ENCODE measurements at regions not wholly inside any gene's neighbourhood (a gene's known extent, or its start where the extent isn't known, plus 50 kb on each side); places are given as distances from the start of the nearest gene placed in this dataset.
A peak's percentile ranks its signal among the peaks of the same experiment; 100 is the strongest.

DNA sequence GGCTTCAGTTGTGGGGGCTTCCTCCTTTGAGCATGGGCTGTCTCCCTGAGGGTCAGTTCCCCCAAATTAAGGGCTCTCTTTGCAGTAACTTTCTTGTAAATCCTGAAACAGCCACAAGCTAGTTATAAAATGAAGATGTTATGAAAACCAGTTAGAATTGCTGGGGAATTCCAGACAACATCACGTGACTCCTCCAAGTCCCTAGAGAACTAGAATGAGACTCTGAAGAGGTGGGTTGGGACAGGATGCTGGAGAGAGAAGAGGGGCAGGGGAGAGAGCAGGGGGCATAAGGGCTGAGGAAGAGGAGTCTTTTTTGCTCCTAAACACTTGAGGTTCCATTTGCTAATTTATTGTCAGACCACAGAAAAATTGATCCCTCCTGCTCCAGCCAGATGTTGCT is 380.3 kb downstream of the DHX35 start:
- peak; percentile 7 for DNase-seq

- peak; percentile 61 for DNase-seq
Observed at GRCh38 chr20:39338469-39339376, 376.6 kb downstream of the DHX35 start.

GRCh38 chr20:39333211-39333610 is 371.1 kb downstream of the DHX35 start:
- no peak for DNase-seq

GRCh38 chr20:39328347-39328746 is 366.2 kb downstream of the DHX35 start:
- DNase-seq: no peak

- DNase-seq: no peak
Observed at GRCh38 chr20:39326050-39326449, 363.9 kb downstream of the DHX35 start.

DNA sequence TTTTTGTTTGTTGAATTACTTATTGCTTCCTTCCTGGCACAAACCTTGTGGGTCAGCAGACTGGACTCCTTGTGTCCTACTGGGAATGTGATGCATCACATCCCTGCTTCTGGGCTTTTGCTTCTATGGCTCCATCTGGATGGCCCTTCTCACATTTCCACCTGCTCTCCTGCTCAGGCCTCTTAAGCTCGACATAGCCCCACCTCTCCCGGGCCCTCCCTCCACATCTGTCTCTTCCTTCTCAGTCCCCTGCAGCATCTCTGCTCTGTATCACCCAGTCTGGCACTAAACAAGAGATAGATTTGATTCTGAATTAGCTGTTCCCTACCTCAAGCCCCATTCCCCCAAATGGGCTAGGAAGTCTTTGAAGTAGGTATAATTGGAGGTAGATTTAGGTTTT is 356.8 kb downstream of the DHX35 start:
- no peak for DNase-seq

- DNase-seq: no peak
Observed at GRCh38 chr20:39312676-39313075, 350.5 kb downstream of the DHX35 start.

DNA sequence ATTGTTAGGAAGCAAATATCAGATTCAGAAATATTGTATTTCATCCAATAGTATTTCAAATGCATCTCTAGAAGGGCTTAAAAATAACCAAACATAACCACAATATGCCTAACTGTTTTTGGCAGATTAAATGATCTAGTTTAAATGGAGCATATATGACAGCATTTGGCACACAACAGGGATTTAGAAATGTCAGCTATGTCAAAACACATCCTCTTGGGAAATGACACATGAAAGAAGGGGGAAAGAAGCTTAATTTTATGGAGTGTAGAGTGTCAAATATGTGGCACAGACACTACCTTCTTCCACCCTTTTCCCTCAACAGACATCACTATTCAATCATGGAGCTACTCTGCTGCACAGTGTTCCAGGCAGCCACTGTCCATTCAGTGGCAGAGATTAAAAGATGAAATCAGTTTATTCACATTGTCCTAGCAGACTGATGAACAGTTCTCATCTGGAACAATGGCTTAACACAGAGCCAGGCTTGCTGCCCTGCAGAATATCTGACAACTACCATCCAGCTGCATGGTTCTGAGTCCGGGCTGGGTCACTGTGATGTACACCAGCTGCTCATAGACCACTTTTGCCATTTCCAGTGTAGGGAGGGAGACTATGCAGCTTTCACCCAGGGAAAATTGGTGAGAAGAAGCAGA is 349.8 kb downstream of the DHX35 start:
- peak; percentile 4 for DNase-seq

DNA sequence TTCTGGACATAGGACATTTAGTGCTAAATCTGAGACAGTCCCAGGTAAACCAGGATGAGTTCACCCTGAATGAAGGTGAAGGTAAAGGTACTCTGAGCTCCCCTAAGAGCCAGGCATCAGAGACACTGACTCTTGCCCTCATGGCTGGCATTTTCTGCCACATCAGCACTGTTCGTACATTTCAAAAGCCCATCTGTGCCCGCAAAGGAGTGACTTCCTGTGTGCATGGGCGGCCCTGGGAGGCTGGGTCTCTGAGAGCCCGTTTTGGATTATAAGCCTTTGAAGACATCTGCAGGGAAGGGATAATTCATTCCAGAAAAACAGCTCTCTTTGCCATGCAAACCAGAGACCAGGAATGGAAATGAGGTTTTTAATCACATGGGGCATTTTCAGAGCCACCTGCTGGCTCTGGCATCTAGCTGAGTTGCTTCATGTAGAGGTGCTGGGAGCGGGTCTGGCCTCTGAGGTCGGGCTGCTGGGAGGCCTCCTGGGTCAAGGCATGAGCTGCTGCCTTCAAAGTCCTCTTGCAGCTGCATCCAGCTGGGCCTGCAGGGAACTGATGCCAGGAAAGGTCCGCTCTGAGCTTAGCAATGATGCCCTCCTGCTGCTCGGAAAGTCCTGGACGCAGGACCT is 348.3 kb downstream of the DHX35 start:
- DNase-seq: no peak

GRCh38 chr20:39309458-39309857 is 347.3 kb downstream of the DHX35 start:
- DNase-seq: no peak

- DNase-seq: no peak
Observed at GRCh38 chr20:39302312-39302711, 340.2 kb downstream of the DHX35 start.

GRCh38 chr20:39299783-39300182 is 337.6 kb downstream of the DHX35 start:
- no peak for DNase-seq

GRCh38 chr20:39298571-39299506 is 336.7 kb downstream of the DHX35 start:
- no peak for DNase-seq

- no peak for DNase-seq
Observed at GRCh38 chr20:39298121-39298520, 336.0 kb downstream of the DHX35 start.

- no peak for DNase-seq
Observed at GRCh38 chr20:39295301-39295700, 333.2 kb downstream of the DHX35 start.

GRCh38 chr20:39294137-39294725 is 332.1 kb downstream of the DHX35 start:
- no peak for DNase-seq

DNA sequence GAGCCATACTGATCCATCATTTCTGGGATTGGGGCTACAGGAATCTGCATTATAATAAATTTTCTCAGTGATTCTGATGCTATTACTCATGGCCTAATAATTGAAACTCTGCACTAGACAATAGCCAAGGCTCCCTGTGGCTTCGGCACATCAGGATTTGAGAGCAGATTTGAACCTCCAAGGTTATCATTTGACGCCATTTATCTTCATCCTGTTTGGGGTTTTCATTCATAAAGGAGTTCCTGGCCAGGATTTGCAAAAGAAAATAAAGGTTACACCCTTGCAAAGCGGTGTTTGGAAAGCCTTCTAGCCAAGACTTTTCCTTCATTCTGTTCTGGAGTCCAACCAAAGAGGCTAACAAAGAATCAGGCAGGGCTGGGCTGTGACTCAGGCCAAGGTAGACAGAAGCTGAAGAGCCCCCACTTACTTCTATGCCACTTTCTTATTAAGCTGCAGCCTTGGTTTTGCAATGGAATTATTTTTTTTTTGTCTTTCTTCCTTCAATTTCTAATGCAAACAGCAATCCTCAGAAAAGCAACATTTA is 330.1 kb downstream of the DHX35 start:
- DNase-seq: no peak

GRCh38 chr20:39291301-39291700 is 329.2 kb downstream of the DHX35 start:
- peak; percentile 18 for DNase-seq

GRCh38 chr20:39290575-39290974 is 328.4 kb downstream of the DHX35 start:
- no peak for DNase-seq

DNA sequence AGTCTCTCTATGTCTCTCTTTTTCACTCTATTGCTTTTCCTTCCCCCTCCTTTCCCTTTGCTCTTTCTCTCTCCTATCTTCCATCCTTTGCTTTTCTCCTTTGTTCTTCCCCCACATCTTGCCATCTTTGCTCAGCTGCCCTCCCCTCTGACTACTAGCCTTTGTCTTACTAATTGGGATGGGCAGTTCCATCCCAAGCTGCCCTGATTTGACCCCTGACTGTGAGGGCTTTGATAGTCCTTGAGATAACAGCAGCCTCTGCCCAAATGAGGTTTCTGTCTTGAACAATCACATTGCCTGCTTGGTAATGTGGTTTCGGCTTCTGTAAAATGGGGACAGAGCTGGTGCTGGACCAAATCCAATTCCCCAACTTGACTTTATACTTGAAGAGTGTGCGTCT is 327.7 kb downstream of the DHX35 start:
- no peak for DNase-seq

DNA sequence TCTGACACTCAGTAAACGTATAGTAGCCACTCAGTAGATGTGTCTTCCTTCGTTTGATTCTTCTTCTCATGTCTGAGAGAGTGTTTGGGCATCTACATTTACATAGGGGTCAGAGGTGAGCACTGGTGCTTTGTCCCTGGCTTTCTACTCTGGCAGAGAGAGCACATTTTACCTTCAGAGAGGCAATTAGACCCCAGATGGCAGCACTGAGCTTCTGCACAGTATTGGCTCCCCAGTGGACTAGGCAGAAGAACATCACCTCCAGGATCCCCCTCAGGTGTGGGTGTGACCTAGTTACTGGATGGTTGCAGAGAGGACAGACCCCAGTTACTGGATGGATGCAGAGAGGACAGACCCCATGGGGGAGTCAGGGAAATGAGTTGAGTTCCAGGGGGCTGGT is 327.2 kb downstream of the DHX35 start:
- DNase-seq: no peak

GRCh38 chr20:39283464-39283863 is 321.3 kb downstream of the DHX35 start:
- DNase-seq: no peak

All from fibroblast of skin of scalp (primary cell).